ENCODE measurements at regions not wholly inside any gene's neighbourhood (a gene's known extent, or its start where the extent isn't known, plus 50 kb on each side); places are given as distances from the start of the nearest gene placed in this dataset.

DNA sequence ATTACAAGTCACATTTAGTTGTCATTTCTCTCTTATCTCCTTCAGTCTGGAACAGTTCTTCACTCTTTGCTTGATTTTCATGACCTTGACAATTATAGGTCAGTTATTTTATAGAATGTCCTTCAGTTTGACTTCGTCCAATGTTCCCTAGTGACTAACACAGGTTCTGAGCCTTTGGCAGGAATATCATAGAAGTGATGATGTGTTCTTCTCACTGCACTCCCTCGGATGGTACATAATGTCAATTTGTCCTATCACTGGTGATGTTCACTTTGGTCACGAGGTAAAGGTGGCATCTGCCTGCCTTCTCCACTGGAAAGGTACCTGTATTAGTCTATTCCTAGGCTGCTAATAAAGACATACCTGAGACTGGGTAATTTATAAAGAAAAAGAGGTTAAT lies 126.0 kb upstream of the PTPN3 start:
- DNase-seq = no peak
- 41 to 60% (median 50%) methylated on average over 3 of the region's 3 CpGs for WGBS, 4 donors
- Histone ChIP-seq H3K27me3 (no peaks in the 10 kb centered on the region), H3K9me3 (replicated peaks in 1 of 3) (no peaks in the 10 kb centered on the region), H3K36me3 (replicated peaks in 1 of 2) (no peaks in the 10 kb centered on the region), H3K27ac (no peak overlapping the region), H3K4me1 (replicated peaks in 1 of 2) (no peaks in the 10 kb centered on the region), H3K4me3 (no peak overlapping the region)
- no peak for TF ChIP-seq CTCF (IDR thresholded peaks at IDR 0.05)
- TF ChIP-seq POLR2A (IDR thresholded peaks at IDR 0.05) = no peak
- intact Hi-C loops (cut with DNase I) = no loop called here

DNA sequence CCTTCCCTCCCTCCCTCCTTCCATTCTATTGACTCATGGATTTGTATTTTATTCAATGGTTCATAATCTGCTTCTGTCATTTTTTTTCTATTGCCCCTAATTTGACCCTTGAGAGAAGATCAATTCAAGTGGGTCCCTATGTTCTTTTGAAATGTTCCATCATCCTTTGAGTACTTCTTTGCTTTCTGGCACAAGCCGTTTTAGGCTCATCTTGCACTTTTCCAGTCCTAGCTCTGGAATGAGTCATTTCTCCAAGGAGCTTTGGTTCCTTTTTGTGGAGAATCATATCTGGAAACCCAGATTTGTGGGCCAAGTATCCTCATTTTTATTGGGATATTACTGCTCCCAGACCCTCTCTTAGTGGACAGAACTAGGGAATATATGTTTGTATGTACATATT lies 126.8 kb upstream of the PTPN3 start:
- TF ChIP-seq POLR2A (IDR thresholded peaks at IDR 0.05) (no peak), CTCF (IDR thresholded peaks at IDR 0.05) (no peak)
- WGBS, 4 donors = 26 to 69% (median 45%) methylated on average over 1 of the region's 1 CpG
- no peak for DNase-seq

DNA sequence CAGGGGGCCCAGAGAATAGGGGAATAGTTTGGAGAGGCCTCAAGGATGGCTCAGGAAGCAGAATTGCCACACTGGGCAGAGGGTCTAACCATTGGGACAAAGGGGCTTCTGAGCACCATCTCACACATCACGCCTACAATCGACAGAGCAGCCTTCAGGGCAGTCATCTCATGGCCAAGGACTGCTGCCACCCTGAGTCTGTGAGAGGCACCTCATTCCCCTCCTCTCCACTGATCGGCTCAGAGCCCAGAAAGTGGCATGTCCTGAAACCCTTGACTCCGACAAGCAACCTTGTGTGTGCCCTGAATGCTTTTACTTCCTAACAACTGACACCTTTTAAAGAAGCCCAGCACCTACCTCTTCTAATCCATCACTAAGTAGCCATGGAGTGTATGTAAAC lies 128.9 kb upstream of the PTPN3 start:
- Histone ChIP-seq H3K9me3 (replicated peaks in 1 of 3) (no peaks in the 10 kb centered on the region), H3K4me3 (no peak overlapping the region), H3K4me1 (replicated peaks in 1 of 2) (no peaks in the 10 kb centered on the region), H3K27ac (no peak overlapping the region), H3K36me3 (replicated peaks in 1 of 2) (no peaks in the 10 kb centered on the region), H3K27me3 (no peaks in the 10 kb centered on the region)
- DNase-seq = no peak
- TF ChIP-seq POLR2A (IDR thresholded peaks at IDR 0.05) = no peak
- no peak for TF ChIP-seq CTCF (IDR thresholded peaks at IDR 0.05)
- 57 to 69% (median 65%) methylated on average over 2 to 4 of the region's 4 CpGs for WGBS, 4 donors
- intact Hi-C loops (cut with DNase I) = no loop called here

More for the DNA sequence above, 126.8 kb upstream of the PTPN3 start:
- Histone ChIP-seq H3K36me3 (replicated peaks in 1 of 2) (no peaks in the 10 kb centered on the region), H3K4me3 (no peak overlapping the region), H3K27ac (no peak overlapping the region), H3K4me1 (replicated peaks in 1 of 2) (no peaks in the 10 kb centered on the region), H3K27me3 (no peaks in the 10 kb centered on the region), H3K9me3 (replicated peaks in 1 of 3) (no peaks in the 10 kb centered on the region)
- intact Hi-C loops (cut with DNase I) = no loop called here

DNA sequence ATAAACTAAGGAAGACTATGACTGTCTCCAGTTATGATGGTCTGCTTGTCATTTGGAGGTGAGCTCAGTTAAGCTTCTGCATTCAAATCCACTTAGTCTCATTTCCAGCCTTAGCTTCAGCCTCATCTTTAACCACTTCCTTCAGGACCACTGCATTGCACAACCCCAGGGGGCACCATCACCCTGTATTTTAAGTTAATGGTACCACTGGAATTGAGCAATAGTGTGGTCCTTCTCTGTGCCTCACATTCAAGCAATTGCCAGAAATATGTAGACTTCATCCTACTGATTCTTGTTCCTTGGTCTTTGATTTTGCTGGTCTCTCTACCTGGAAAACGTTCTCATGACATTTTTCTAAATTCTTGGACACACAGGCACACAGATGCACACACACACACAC lies 131.5 kb upstream of the PTPN3 start:
- no peak for DNase-seq
- Histone ChIP-seq H3K27ac (no peak overlapping the region), H3K9me3 (replicated peaks in 1 of 3) (no peaks in the 10 kb centered on the region), H3K36me3 (replicated peaks in 1 of 2) (no peaks in the 10 kb centered on the region), H3K27me3 (no peaks in the 10 kb centered on the region), H3K4me3 (no peak overlapping the region), H3K4me1 (replicated peaks in 1 of 2) (no peaks in the 10 kb centered on the region)
- intact Hi-C loops (cut with DNase I) = no loop called here
- 53 to 67% (median 59%) methylated on average over 1 of the region's 1 CpG for WGBS, 4 donors
- TF ChIP-seq POLR2A (IDR thresholded peaks at IDR 0.05) (no peak), CTCF (IDR thresholded peaks at IDR 0.05) (no peak)
